HG02884 (cell line): ENCODE measurements at regions not wholly inside any gene's neighbourhood (a gene's known extent, or its start where the extent isn't known, plus 50 kb on each side); places are given as distances from the start of the nearest gene placed in this dataset.
"Not testable (repeated sequence)": the region's sequence is repeated elsewhere in the genome, so short reads cannot be mapped to it uniquely, and the experiment has no call there.

Experiments
- ATAC-seq: cut with Tn5 transposase; IDR thresholded peaks from one replicate; pipeline ENCODE4 v1.9.1; 2021; ENCODE audit warnings: mild to moderate bottlenecking, moderate library complexity; ENCODE audit not compliant: unreplicated experiment

DNA sequence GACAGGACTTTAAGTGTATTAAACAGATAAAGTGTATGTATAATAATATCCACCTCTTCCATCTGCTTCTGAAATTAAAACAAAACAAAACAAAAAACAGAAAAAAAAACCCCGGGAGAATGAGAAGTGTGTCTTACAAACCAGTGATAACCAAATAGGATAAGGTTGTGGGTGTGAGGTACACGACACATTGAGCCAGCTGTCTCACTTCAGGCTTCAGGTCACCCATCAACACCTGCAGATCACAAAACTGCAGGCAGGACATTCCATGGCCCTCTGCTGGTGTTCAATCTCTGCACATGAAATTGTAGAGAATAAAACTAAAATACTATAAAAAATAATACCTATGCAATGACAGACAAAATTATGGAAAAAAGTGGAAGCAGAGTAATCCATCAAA, 339.9 kb downstream of the SFMBT2 start:
- no peak for ATAC-seq

DNA sequence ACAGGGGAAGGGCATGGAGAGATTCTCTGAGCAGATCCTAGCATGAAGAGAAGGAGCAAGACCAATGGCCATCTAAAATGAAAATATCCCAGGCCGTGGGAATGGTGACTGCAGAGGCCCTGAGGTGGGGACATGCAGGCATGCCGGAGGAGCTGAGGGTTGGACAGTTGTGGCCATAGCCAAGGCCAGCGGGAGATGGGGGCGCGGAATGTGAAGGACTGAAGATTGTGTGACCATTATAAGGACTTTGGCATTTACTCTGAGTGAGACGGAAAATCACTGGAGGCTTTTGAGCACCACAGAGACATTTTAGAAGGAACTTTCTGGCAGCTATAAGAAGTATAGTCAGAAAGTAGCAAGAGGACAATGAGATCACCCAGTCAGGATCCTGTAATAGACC, 341.1 kb downstream of the SFMBT2 start:
- no peak for ATAC-seq

DNA sequence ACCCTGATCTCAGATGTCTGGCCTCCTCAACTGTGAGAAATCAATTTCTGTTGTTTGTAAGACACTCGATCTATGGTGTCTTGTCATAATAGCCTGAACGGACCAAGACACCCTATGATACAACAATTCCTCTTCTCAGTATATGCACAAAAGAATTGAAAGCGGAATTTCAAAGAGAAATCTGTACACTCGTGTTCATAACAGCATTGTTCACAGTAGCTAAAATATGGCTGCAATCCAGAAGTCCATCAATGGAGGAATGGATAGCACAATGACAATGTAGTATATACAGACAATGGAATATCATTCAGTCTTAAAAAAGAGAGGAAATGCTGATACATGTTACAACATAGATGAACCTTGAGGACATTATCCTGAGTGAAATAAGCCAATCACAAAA, 354.6 kb downstream of the SFMBT2 start:
- ATAC-seq, result no peak

DNA sequence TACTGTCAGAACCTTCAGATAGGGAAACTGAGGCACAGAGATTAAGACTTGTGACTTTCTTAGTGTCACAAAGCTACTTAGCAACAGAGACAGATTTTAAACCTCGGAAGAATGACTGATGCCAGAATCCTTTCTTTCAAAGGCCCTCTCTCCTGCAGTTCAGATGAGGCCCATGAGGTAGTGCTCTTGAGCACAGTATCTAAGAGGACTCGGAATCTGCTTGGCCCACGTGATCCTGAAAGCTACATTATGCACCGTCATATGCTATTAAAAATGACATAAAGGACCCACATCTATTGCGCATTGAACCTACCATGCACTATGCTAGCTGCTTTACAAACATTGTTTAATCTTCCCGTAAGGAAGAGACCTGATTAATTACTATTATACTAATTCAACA, 355.9 kb downstream of the SFMBT2 start:
- no peak for ATAC-seq

DNA sequence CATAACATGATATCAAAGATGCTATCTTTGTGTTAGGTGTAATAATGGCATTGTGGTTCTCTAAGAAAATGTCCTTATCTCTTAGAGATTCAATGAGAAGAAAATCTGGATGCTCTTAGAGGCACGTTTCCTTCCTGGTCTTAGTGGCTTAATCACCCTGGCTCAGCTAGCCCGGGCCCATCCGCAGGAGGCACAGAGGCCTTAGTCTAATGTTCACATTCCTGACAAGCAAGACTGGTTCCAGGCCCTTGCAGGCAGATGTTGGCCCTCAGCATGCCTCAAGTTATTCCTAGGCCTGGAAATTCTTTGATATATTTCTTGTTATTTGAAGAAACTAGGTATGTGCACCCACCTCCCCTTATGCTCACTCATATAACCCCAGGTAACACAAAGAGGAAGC, 357.6 kb downstream of the SFMBT2 start:
- no peak for ATAC-seq

DNA sequence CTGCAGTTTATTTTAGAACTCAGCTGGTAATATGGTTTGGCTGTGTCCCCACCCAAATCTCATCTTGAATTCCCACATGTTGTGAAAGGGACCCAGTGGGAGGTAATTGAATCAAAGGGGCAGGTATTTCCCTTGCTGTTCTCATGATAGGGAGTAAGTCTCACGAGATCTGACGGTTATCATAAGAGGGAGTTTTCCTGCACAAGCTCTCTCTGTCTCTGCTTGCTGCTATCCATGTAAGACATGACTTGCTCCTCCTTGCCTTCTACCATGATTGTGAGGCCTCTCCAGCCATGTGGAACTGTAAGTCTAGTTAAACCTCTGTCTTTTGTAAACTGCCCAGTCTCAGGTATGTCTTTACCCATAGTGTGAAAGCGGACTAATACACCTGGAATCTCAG, 360.8 kb downstream of the SFMBT2 start:
- ATAC-seq, result not testable (repeated sequence)

DNA sequence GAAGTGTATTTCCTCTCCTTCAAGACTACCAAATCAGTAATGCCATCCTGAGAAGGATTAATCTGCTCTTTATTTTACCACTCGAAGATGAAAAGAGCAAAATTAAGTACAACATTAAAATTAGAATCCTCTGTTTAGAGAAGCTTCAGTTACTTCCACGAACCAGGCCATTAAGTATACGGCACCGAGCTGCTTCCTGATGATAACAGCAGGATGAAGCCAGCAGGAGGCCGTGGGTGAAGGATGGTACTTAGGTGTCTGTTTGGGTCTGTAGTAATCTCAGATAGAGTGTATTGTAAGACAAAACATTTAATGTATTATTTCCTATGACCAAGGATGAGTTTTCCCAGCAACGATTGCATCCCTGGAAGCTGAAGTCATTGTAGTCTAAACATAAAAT, 362.8 kb downstream of the SFMBT2 start:
- no peak for ATAC-seq

DNA sequence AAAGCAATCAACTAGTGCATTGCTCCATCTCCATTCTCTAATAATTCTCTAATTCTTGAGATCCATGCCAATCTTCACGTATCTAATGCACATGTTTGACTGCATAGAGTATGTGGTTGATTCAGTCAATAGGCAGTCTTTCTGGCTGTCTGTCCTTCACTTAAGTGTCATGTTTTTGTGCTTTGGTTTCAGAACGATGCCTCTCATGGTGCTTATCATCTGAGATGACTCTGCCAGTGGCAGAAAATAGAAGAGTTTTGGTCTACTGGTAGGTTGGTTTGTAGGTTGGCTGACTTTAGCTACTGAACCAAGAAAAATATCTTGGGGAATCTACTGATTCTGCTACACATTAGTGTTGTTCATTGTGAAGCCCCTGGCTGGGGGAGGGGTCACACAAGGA, 364.2 kb downstream of the SFMBT2 start:
- peak; percentile 68 for ATAC-seq

DNA sequence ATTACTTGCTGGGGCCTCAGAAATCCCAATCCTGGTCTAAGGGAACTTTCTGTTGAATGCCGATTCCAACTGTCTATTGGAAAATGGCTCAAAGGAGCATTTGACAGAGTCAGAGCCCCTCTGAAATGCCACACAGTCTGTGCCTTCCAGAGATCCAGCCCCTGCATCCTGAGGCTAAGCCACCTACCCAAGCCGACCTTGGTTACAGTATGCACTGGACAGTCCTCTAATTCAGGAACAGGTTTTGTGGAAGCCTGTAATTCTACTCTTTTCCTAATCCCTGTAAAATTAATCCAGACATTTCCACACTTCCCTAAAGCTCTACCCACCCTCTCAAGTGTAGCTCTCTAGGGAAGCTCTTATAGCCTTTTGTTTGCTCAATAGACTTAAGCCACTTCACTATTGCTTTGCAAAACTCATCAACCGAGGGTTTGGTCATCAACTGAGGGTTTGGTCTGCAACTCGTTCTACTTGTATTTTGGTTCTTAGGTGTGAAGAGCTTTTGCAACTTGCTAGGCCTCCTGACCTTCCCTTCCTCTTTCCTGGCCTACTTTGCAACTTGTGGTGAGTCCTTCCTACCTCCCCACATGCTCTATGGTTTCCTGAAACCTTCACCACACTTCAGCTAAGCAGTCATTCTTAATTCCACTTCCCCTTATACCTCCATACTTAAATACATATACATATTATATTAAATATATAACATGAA, 364.8 kb downstream of the SFMBT2 start:
- ATAC-seq, result peak; percentile 61

DNA sequence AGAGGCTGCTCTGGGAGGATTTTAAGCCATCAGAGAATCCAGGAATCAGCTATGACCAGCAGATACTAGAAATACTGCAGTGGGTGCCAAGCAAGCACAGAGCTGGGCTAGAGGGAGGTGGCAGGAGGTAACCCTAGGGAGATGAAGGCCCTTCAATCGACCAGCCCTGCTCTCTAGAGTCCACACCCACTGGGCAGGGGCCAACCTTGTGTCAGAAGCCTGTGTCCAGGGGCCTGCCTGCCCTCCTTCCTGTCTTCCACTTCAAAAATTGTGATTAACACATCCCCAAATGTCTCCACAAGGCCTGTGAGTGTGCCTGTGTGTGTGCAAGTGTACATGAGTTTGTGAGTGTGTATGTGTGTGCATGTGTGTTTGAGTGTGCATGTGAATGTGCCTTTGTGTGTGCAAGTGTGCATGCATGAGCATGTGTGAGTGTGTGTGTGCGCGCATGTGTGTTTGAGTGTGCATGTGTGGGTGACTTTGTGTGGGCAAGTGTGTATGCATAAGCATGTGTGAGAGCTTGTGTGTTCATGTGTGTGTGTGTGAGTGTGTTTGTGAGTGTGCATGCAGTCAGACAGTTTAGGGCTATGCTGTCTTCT, 367.7 kb downstream of the SFMBT2 start:
- no peak for ATAC-seq

DNA sequence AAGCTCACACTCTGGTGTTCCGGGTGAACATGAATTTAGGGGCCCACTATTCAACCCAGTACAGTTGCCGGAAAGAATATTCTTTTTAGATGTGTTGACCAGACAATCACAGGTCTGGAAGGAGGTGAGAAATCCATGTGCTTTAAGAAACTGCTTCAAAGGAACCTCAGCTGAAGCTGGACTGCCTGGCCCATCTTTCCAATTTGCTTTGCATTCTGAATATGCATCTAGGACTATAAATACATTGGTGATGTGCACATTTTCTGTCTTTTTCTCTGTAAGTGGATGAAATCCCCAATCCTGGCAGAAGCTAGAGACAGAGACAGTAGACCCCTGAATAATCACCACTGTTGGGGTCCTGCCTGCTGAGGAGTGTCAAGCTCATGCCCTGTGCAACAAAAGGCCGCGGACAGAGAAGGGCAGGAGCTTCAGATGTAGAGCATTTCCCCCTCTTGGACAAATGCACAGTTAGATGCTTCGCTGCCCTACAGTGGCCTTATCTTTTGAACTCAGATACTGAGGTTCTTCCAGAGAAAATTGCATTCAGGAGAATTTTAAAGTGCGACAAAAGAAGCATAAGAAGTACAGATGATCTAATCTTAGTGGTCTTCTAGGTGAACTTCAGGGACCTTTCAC, 368.3 kb downstream of the SFMBT2 start:
- no peak for ATAC-seq

DNA sequence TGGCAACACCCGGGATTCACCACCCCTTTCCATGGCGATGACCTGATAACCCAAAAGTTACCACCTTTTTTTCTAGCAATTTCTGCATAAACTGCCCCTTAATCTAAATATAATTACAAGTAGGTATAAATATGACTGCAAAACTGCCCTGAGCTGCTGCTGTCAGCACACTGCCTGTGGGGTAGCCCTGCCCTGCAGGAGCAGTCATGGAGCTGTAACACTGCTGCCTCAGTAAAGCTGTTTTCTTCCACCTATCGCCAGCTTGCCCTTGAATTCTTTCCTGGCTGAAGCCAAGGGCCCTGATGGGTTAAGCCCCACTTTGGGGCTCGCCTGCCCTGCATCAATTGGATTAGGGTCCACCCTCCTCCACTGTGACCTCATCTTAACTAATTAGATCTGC, 368.8 kb downstream of the SFMBT2 start:
- ATAC-seq, result no peak

DNA sequence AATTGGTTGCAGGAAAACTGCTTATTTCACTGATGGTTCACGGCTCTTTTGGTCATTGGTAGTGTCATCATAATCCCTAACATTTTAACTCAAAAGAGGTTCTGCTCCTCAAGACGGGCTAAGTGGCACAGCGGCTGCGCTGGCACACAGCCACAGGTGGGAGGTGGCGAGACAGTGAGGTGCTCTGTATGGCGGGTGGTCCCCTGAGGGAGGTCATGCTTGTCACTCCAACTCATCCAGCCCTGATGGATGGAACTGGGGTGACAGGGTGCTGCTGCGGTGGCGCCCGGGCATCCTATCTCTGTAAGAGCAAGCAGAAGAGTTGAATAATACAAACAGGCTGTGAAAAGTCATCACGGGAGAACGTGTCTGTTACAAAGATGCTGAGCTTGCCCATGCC, 370.2 kb downstream of the SFMBT2 start:
- ATAC-seq, result no peak

DNA sequence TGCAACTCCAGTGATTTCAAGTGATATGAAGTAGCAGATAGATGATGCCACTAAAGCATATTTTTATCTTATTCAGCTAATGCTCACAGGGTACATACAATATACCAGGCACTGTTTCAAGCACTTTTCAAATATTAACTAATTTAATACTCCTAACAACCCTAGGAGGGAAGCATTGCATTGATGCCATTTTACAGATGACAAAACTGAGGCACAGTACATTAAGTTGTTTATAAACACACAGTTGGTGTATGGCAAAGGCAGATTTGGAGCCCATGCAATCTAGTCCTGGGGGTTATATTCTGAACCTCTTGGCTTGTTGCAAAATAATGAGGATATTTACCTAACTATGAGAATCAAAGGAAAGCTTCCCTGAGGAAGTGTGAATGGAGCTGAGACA, 371.0 kb downstream of the SFMBT2 start:
- no peak for ATAC-seq

DNA sequence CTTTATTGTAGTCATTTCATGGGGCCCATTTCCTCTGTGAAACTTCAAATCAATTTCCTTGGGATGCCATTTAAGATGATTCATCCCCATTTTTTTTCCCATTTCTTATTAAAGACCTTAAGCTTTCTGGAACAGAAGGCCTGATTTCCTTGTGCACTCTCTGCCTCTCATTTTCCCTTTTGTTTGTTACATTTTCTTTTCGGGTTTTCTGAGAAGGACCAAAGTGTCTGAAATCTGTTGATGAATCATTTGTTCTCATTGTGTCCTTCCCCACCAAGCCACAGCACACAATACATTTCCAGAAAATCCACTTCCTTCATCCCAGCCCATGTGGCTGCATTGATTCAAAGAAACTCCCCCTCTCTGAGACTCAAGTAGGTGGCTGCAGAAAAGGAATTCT, 372.4 kb downstream of the SFMBT2 start:
- ATAC-seq, result no peak

DNA sequence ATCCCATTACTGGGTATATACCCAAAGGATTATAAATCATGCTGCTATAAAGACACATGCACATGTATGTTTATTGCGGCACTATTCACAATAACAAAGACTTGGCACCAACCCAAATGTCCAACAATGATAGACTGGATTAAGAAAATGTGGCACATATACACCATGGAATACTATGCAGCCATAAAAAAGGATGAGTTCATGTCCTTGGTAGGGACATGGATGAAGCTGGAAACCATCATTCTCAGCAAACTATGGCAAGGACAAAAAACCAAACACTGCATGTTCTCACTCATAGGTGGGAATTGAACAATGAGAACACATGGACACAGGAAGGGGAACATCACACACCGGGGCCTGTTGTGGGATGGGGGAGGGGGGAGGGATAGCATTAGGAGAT, 373.4 kb downstream of the SFMBT2 start:
- ATAC-seq, result not testable (repeated sequence)

DNA sequence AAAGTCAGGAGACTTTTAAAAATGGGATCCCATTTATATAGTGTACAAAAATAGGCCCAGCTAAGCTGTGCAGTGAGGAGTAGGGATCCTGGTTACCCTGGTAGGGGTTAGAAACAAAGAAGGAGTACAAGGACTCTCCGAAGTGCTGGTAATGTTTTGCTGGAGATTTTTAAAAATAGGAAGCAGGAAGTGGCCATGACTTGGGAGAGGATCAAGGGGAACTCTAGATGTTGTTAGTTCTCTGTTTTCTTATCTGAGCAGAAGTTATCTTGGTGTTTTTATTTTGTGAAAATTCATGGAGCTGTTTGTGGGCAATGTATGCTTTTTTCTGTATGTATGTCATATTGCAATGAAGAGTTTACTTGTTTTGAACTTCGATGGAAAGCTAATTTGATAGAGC, 373.9 kb downstream of the SFMBT2 start:
- ATAC-seq, result no peak

DNA sequence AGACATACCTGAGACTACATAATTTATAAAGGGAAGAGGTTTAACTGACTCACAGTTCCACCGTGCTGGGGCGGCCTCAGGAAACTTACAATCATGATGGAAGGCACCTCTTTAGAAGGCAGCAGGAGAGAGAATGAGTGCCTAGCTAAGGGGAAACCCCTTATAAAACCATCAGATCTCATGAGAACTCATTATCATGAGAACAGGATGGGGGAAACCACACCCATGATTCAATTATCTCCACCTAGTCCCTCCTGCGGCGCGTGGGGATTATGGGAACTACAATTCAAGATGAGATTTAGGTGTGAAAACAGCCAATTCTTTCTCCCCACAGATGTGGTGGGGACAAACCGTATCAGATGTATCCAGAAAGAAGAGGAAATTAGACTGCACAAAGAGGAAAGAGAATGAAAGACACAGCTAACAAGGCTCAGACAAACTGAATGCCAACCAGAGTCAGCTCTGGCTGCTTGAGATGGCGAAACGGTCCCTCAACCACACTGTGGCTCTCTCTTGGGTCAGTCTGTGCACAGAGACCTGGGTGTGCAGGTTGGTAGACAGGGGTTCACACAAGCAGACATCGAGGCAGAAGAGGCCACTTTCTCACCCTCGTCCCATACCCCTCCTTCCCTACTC, 375.6 kb downstream of the SFMBT2 start:
- ATAC-seq, result no peak

DNA sequence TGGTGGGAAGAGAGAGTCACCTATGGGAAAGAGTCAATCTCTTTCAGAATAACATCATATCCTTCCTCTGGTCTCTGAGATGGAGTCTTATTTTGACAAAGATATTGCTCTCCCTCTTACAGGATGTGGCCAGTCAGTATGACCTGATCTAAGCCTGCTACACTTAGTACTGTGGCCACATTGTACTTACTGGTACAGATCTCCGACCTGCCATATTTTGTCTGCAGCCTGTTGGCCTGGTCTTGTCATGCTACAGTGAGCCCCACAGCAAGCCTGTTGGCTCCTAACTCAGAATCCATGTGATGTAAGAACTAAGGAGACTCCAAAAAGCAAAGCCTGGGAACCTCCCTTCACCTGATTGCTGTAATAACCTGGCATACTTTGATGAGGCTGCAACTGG, 377.8 kb downstream of the SFMBT2 start:
- no peak for ATAC-seq

DNA sequence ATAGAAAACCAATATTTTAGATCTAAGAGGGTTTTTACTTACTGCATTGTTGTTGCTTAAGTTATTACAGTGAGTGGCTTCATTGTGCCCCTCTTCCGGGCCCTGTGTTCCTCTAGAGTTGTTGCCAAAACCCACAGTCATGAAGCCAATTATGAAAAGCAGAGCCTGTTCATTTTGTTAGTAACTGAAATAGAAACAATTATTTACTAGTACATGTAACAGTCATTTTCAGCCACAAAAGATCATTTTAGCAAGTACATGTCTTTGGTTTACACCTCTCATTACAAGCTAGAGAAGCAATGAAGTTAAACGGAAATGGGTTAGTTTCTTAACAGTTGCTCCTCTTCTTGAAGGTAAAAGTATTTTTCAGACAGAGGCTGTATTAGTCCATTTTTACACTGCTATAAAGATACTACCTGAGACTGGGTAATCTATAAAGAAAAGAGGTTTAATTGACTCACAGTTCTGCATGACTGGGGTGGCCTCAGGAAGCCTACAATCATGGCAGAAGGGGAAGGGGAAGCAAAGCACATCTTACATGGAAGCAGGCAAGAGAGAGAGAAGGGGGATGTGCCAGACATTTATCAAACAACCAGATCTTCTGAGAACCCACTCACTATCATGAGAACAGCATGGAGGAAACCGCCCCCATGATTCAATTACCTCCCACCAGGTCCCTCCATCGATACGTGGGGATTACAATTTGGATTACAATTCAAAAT, 380.5 kb downstream of the SFMBT2 start:
- ATAC-seq, result no peak

DNA sequence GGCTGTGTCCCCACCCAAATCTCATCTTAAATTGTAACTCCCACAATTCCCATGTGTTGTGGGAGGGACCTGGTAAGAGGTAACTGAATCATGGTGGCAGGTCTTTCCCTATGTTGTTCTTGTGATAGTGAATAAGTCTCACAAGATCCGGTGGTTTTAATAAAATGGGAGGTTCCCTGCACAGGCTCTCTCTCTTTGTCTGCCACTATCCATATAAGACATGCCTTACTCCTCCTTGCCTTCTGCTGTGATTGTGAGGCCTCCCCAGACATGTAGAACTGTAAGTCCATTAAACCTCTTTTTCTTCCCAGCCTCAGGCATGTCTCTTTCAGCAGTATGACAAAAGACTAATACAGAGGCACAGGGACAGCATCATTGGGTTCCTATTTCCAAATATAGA, 381.2 kb downstream of the SFMBT2 start:
- ATAC-seq, result no peak
